HFFc6 (cell line): ENCODE measurements at regions not wholly inside any gene's neighbourhood (a gene's known extent, or its start where the extent isn't known, plus 50 kb on each side); places are given as distances from the start of the nearest gene placed in this dataset.
"Not testable (repeated sequence)": the region's sequence is repeated elsewhere in the genome, so short reads cannot be mapped to it uniquely, and the experiment has no call there.

Experiments used
- DNase-seq: peaks from one replicate; pipeline ENCODE4 v3.0.0-alpha.2; 2018
- H3K27ac Mint-ChIP-seq: 2 replicates; pipeline ENCODE4 v1.8.0; 2020; ENCODE audit warnings: mild to moderate bottlenecking, mixed read lengths
- H3K27me3 Mint-ChIP-seq: 2 replicates; pipeline ENCODE4 v1.8.0; 2021; ENCODE audit warnings: mild to moderate bottlenecking, moderate library complexity, mixed read lengths; ENCODE audit not compliant: insufficient read depth
- H3K36me3 Mint-ChIP-seq: 2 replicates; pipeline ENCODE4 v1.8.0; 2021; ENCODE audit warnings: low read depth, mixed read lengths
- H3K4me1 Mint-ChIP-seq: 2 replicates; pipeline ENCODE4 v1.8.0; 2020; ENCODE audit warnings: low read depth, mixed read lengths
- H3K4me3 Mint-ChIP-seq: 2 replicates; pipeline ENCODE4 v1.8.0; 2020; ENCODE audit warnings: mild to moderate bottlenecking, moderate library complexity, mixed read lengths
- H3K9me3 Mint-ChIP-seq: 2 replicates; pipeline ENCODE4 v1.8.0; 2020; ENCODE audit warnings: mild to moderate bottlenecking, mixed read lengths
- TF ChIP-seq, protein P1 (sequence below): fragments of 200-600 bp; sonication (generic); IDR thresholded peaks from 2 replicates; pipeline ENCODE4 v1.5.0; 2021; ENCODE audit warnings: antibody characterized with exemption, mild to moderate bottlenecking

DNA sequence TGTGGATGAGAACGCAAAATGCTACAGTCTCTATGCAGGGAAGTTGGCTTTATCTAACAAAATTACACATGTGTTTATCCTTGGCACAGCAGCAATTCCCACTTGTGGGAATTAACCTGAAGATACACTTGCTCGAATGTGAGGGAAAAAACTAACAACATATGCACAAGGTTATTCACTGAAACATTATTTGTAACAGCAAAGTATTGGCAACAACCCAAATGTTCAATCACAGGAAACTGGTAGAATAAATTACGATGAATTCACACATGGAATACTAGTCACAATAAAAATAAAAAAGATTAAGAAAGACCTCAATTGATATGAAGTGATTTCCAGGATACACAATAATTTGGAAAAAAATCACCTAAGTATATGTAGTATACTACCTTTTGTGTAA is 68.1 kb upstream of the OGFRL1 start:
- TF ChIP-seq, protein P1, sequence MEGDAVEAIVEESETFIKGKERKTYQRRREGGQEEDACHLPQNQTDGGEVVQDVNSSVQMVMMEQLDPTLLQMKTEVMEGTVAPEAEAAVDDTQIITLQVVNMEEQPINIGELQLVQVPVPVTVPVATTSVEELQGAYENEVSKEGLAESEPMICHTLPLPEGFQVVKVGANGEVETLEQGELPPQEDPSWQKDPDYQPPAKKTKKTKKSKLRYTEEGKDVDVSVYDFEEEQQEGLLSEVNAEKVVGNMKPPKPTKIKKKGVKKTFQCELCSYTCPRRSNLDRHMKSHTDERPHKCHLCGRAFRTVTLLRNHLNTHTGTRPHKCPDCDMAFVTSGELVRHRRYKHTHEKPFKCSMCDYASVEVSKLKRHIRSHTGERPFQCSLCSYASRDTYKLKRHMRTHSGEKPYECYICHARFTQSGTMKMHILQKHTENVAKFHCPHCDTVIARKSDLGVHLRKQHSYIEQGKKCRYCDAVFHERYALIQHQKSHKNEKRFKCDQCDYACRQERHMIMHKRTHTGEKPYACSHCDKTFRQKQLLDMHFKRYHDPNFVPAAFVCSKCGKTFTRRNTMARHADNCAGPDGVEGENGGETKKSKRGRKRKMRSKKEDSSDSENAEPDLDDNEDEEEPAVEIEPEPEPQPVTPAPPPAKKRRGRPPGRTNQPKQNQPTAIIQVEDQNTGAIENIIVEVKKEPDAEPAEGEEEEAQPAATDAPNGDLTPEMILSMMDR, result no peak
- H3K4me1 Mint-ChIP-seq, result peaks cover 11% of the 10 kb centered on the region; the same call in 1 of the 2 replicates
- no peak for DNase-seq
- no peaks in the 10 kb centered on the region for H3K9me3 Mint-ChIP-seq
- H3K4me3 Mint-ChIP-seq, result no peak overlapping the region
- H3K27me3 Mint-ChIP-seq, result no peaks in the 10 kb centered on the region
- no peaks in the 10 kb centered on the region for H3K36me3 Mint-ChIP-seq
- H3K27ac Mint-ChIP-seq, result no peak overlapping the region

DNA sequence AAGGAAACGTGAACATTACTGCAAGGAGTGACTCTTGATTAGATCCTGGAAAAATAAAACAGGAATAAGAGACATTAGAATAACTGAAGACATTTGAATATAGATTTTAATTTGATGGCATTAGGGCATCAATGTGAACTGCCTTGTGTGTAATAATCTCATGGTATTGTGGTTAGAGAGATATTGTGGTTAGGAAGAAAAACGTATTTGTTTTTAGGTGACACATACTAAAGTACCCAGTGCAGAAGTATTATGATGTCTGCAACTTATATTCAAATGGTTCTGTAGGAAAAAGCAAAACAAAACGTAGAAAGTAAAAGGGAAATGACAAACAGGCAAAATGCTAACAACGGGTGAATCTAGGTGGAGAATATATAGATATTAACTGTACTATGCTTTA is 65.9 kb upstream of the OGFRL1 start:
- Mint-ChIP-seq H3K4me3 (no peak overlapping the region), H3K4me1 (peaks cover 22% of the 10 kb centered on the region), H3K9me3 (no peaks in the 10 kb centered on the region), H3K27ac (no peak overlapping the region), H3K27me3 (no peaks in the 10 kb centered on the region), H3K36me3 (no peaks in the 10 kb centered on the region)
- no peak for DNase-seq
- TF ChIP-seq, protein P1, result no peak

DNA sequence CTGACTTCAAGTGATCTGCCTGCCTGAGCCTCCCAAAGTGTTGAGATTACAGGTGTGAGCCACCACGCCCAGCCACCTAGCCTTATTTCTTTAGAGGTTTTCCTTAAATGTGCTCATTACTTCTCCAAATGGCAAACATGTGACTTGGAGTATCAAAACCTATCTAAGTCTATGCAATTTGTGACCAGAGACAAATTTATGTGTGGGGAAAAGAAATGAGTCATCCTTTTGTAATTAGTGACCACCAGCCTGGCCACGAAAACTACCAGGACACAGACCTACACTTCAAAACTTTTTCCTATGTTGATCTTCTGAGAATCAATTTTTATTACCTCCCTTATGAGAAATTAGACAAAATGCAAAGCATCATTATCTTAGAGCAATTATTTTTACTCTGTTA is 64.6 kb upstream of the OGFRL1 start:
- DNase-seq, result no peak
- H3K27ac Mint-ChIP-seq, result no peak overlapping the region
- no peaks in the 10 kb centered on the region for H3K36me3 Mint-ChIP-seq
- H3K9me3 Mint-ChIP-seq, result no peaks in the 10 kb centered on the region
- H3K4me1 Mint-ChIP-seq, result peaks cover 36% of the 10 kb centered on the region
- H3K27me3 Mint-ChIP-seq, result no peaks in the 10 kb centered on the region
- TF ChIP-seq, protein P1, result no peak
- H3K4me3 Mint-ChIP-seq, result no peak overlapping the region

DNA sequence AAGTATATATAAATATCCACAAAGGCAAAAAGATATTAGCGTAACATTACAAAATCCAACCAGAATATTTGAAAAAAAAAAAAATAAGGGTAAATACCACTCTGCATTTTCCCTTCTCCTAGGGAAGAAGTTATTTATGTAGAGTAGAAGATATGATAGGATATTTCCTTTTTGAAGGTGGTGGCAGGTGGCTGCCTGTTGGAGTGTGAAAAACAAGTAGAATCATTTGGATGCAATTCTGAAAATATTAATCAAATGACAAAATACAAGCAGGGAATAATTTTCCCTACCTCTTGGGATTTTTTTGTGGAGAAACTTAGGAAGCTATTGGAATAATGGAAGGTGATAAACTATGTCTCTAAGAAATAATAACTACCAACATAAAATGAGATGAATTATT is 62.5 kb upstream of the OGFRL1 start:
- Mint-ChIP-seq H3K36me3 (no peaks in the 10 kb centered on the region), H3K27me3 (no peaks in the 10 kb centered on the region), H3K4me3 (no peak overlapping the region), H3K9me3 (no peaks in the 10 kb centered on the region), H3K27ac (no peak overlapping the region), H3K4me1 (peaks cover 45% of the 10 kb centered on the region)
- no peak for DNase-seq
- TF ChIP-seq, protein P1, result no peak

DNA sequence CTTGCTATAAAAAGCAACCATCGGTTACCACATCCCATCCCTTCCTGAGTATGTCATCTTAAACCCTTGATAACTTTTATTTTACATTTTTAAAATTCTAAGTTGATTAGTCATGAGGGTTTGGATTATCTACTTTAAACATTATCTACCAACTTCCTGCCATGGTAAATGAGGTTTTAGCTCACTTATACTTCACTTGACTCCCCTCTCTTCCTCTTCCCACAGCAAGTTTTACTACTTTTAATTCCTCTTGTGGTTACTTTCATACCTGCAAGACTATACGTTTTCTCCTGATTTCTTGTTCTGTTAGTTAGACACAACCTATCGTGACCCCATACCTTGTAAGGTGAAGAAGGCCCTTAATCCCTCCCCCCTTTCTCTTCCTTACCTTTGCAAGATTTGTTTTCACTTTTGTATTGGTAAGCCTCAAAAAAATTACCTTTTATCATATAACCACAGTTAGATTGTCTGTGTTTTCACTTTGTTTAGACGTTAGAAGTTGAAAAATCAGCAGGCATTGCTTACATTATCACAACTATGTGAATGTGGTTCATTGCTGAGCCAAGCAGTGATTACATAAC is 60.1 kb upstream of the OGFRL1 start:
- H3K27me3 Mint-ChIP-seq, result no peaks in the 10 kb centered on the region; the same call in 1 of the 2 replicates
- peak overlapping the region; percentile 50 for H3K27ac Mint-ChIP-seq
- no peaks in the 10 kb centered on the region for H3K9me3 Mint-ChIP-seq
- H3K4me1 Mint-ChIP-seq, result peaks cover 45% of the 10 kb centered on the region
- TF ChIP-seq, protein P1, result no peak
- H3K4me3 Mint-ChIP-seq, result peak overlapping the region; percentile 40
- H3K36me3 Mint-ChIP-seq, result no peaks in the 10 kb centered on the region
- peak; percentile 21 for DNase-seq

DNA sequence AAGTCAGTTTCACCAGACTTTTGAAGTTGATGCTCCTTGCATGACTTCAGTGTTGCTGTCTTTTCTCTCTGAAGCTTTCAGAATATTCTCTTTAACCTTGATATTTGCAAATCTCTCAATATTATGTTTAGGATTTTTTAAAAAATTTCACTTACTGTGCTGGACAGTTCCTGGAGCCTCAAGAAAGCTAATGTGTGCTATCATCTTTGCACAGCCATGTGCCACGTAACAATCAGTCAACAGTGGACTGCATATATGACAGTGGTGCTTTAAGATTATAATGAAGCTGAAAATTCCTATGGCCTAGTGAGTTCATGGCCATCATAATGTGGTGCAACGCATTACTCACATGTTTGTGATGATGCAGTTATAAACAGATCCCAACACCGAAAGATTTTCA is 59.1 kb upstream of the OGFRL1 start:
- H3K4me1 Mint-ChIP-seq, result peaks cover 40% of the 10 kb centered on the region
- H3K9me3 Mint-ChIP-seq, result no peaks in the 10 kb centered on the region
- TF ChIP-seq, protein P1, result no peak
- H3K4me3 Mint-ChIP-seq, result no peak overlapping the region; the same call in 1 of the 2 replicates
- H3K27me3 Mint-ChIP-seq, result no peaks in the 10 kb centered on the region; the same call in 1 of the 2 replicates
- no peak for DNase-seq
- no peak overlapping the region for H3K27ac Mint-ChIP-seq
- no peaks in the 10 kb centered on the region for H3K36me3 Mint-ChIP-seq

DNA sequence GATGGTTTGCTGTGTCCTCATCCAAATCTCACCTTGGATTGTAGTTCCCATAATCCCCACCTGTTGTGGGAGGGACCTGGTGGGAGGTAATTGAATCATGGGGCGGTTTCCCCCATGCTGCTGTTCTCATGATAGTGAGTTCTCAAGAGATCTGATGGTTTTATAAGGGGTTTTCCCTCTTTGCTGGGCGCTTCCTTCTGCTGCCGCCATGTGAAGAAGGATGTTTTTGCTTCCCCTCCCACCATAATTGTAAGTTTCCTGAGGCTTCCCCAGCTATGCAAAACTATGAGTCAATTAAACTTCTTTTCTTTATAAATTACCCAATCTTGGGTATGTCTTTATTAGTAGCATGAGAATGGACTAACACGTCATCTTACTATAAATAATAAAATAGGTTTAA is 55.7 kb upstream of the OGFRL1 start:
- peaks cover 31% of the 10 kb centered on the region for H3K4me1 Mint-ChIP-seq
- H3K9me3 Mint-ChIP-seq, H3K27ac Mint-ChIP-seq, H3K27me3 Mint-ChIP-seq, H3K36me3 Mint-ChIP-seq, DNase-seq, H3K4me3 Mint-ChIP-seq: not testable (repeated sequence)
